ENCODE measurements at regions not wholly inside any gene's neighbourhood (a gene's known extent, or its start where the extent isn't known, plus 50 kb on each side); places are given as distances from the start of the nearest gene placed in this dataset.
"Not testable (repeated sequence)": the region's sequence is repeated elsewhere in the genome, so short reads cannot be mapped to it uniquely, and the experiment has no call there.

DNA sequence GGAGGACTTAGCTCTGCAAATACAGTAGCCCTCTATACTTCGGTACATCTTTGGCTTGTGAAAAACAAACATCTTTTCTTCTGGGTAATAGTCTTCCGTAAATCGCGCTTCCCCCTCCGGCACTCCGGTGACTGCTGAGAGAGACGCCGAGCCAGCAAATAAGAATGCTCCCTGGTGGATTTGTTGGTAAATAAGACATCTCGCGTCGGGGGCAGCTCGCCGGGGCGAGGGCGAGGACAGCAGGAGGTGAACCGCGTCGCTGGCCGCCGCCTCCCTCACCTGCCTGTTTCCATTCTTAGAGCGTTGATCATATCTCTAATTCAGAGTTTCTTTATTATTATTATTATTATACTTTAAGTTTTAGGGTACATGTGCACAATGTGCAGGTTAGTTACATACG is 117.6 kb downstream of the PMAIP1 start:
- no peak overlapping the region for H3K9ac ChIP-seq (ENCODE audit: low read length)
- no peaks in the 10 kb centered on the region for H3K36me3 ChIP-seq (ENCODE audit: control insufficient read depth, insufficient read depth, low read length)
- H3K4me2 ChIP-seq (ENCODE audit: low read length), result no peak overlapping the region
- no peak overlapping the region for H3K27ac ChIP-seq (ENCODE audit: low read depth, low read length)
- no peak overlapping the region for H2AK5ac ChIP-seq (ENCODE audit: low read length)
- H3K4ac ChIP-seq (ENCODE audit: low read depth, low read length), result no peak overlapping the region
- H3K79me2 ChIP-seq (ENCODE audit: control insufficient read depth, insufficient read depth, low read length), result no peaks in the 10 kb centered on the region
- H2BK15ac ChIP-seq (replicated peaks; ENCODE audit: low read depth), result no peak overlapping the region
- DNase-seq, result no peak
- no peaks in the 10 kb centered on the region for H3K27me3 ChIP-seq (ENCODE audit: insufficient read depth, low read length, poor library complexity)
- no peak overlapping the region for H3K4me3 ChIP-seq (ENCODE audit: low read length)
- WGBS (ENCODE audit: extremely low coverage, insufficient coverage, low lambda C conversion rate), result no CpG with 5 or more reads among the region's 22 CpGs
- H3K79me1 ChIP-seq (ENCODE audit: low read length), result no peaks in the 10 kb centered on the region
- H3K23ac ChIP-seq (ENCODE audit: low read length), result no peak overlapping the region
- no peaks in the 10 kb centered on the region for H3K4me1 ChIP-seq (ENCODE audit: control insufficient read depth, low read depth, low read length)
- no peak overlapping the region for H4K8ac ChIP-seq (ENCODE audit: low read depth, low read length)
- H2BK5ac ChIP-seq (ENCODE audit: low read length), result no peak overlapping the region
- H4K5ac ChIP-seq (ENCODE audit: low read length), result no peak overlapping the region
- H3K18ac ChIP-seq (ENCODE audit: low read length), result no peak overlapping the region
- no peak overlapping the region for H3K56ac ChIP-seq (ENCODE audit: low read length)
- H2BK120ac ChIP-seq (ENCODE audit: low read depth, low read length), result no peak overlapping the region

DNA sequence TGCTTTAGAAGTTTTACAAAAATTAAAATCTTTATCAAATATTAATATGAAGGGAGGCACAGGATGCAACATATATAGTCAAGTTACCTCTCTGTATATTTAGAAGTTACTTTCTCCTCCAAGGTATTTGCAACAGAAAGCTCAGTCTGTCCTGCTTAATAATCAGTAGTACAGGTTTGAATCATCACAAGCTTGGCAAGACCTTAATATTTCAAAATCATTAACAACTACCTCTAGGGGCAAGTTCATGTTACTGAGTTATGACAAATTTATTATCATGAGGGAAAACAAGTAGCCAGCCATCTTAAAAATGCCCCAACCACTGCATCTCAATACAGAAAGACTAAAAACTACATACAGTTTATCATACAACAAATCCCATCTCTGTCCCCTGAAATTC is 116.0 kb downstream of the PMAIP1 start:
- H3K23ac ChIP-seq (ENCODE audit: low read length); H3K27ac ChIP-seq (ENCODE audit: low read depth, low read length); H3K27me3 ChIP-seq (ENCODE audit: insufficient read depth, low read length, poor library complexity); H2BK5ac ChIP-seq (ENCODE audit: low read length); H3K79me1 ChIP-seq (ENCODE audit: low read length); H3K56ac ChIP-seq (ENCODE audit: low read length); H4K5ac ChIP-seq (ENCODE audit: low read length); H3K18ac ChIP-seq (ENCODE audit: low read length); H3K36me3 ChIP-seq (ENCODE audit: control insufficient read depth, insufficient read depth, low read length); H4K8ac ChIP-seq (ENCODE audit: low read depth, low read length); H3K9ac ChIP-seq (ENCODE audit: low read length); H2BK120ac ChIP-seq (ENCODE audit: low read depth, low read length); H3K4me1 ChIP-seq (ENCODE audit: control insufficient read depth, low read depth, low read length); H3K4me2 ChIP-seq (ENCODE audit: low read length); DNase-seq; H2AK5ac ChIP-seq (ENCODE audit: low read length); H3K4ac ChIP-seq (ENCODE audit: low read depth, low read length); H2BK15ac ChIP-seq (replicated peaks; ENCODE audit: low read depth); H3K79me2 ChIP-seq (ENCODE audit: control insufficient read depth, insufficient read depth, low read length); H3K4me3 ChIP-seq (ENCODE audit: low read length): not testable (repeated sequence)

DNA sequence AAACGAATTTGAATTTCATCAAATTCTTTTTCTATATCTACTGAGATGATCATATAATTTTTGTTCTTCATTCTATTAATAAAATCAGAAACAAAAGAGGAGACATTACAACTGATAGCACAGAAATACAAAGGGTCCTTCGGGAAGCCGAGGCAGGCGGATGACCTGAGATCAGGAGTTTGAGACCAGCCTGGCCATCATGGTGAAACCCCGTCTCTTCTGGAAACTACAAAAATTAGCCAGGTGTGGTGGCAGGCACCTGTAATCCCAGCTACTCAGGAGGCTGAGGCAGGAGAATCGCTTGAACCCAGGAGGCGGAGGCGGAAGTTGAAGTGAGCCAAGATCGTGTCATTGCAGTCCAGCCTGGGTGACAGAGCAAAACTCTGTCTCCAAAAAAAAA is 113.4 kb downstream of the PMAIP1 start:
- not testable (repeated sequence) for H2BK5ac ChIP-seq (ENCODE audit: low read length); H3K23ac ChIP-seq (ENCODE audit: low read length); H2AK5ac ChIP-seq (ENCODE audit: low read length); H3K79me2 ChIP-seq (ENCODE audit: control insufficient read depth, insufficient read depth, low read length); H3K56ac ChIP-seq (ENCODE audit: low read length); H3K18ac ChIP-seq (ENCODE audit: low read length); H2BK120ac ChIP-seq (ENCODE audit: low read depth, low read length); H2BK15ac ChIP-seq (replicated peaks; ENCODE audit: low read depth); H3K4me1 ChIP-seq (ENCODE audit: control insufficient read depth, low read depth, low read length); H3K27ac ChIP-seq (ENCODE audit: low read depth, low read length); H3K36me3 ChIP-seq (ENCODE audit: control insufficient read depth, insufficient read depth, low read length); DNase-seq; H3K27me3 ChIP-seq (ENCODE audit: insufficient read depth, low read length, poor library complexity); H3K4me3 ChIP-seq (ENCODE audit: low read length); H3K4me2 ChIP-seq (ENCODE audit: low read length); H3K79me1 ChIP-seq (ENCODE audit: low read length); H3K4ac ChIP-seq (ENCODE audit: low read depth, low read length); H4K5ac ChIP-seq (ENCODE audit: low read length); H4K8ac ChIP-seq (ENCODE audit: low read depth, low read length); H3K9ac ChIP-seq (ENCODE audit: low read length)
- no CpG with 5 or more reads among the region's 9 CpGs for WGBS (ENCODE audit: extremely low coverage, insufficient coverage, low lambda C conversion rate)

DNA sequence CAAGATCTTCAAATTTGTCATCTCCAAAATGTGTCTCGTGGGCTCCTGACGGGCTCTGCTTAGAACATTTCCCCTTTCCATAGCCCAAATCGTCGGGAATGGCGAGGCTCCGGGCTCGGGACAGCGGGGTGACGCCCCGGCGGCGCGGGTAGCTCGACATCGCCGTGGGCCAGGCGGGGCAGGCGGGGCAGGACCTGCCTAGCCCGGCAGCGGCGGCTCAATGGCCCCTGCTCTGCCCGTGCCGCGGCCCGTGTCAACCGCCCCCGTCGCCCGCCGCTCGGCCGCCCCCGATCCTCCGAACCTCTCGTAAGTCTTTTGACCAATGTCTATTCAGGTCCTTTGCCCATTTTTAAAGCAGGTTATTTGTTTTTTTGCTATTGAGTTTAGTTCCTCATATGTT is 111.2 kb downstream of the PMAIP1 start:
- H3K9ac ChIP-seq (ENCODE audit: low read length), result no peak overlapping the region
- no peak overlapping the region for H2BK120ac ChIP-seq (ENCODE audit: low read depth, low read length)
- H3K79me2 ChIP-seq (ENCODE audit: control insufficient read depth, insufficient read depth, low read length), result no peaks in the 10 kb centered on the region
- H3K4me1 ChIP-seq (ENCODE audit: control insufficient read depth, low read depth, low read length), result no peaks in the 10 kb centered on the region
- H3K4ac ChIP-seq (ENCODE audit: low read depth, low read length), result no peak overlapping the region
- H2BK5ac ChIP-seq (ENCODE audit: low read length), result no peak overlapping the region
- H3K4me2 ChIP-seq (ENCODE audit: low read length), result no peak overlapping the region
- WGBS (ENCODE audit: extremely low coverage, insufficient coverage, low lambda C conversion rate), result no CpG with 5 or more reads among the region's 35 CpGs
- H3K23ac ChIP-seq (ENCODE audit: low read length), result no peak overlapping the region
- H3K18ac ChIP-seq (ENCODE audit: low read length), result no peak overlapping the region
- no peak overlapping the region for H2BK15ac ChIP-seq (replicated peaks; ENCODE audit: low read depth)
- no peak overlapping the region for H3K4me3 ChIP-seq (ENCODE audit: low read length)
- no peak for DNase-seq
- H4K5ac ChIP-seq (ENCODE audit: low read length), result no peak overlapping the region
- H3K56ac ChIP-seq (ENCODE audit: low read length), result no peak overlapping the region
- no peaks in the 10 kb centered on the region for H3K27me3 ChIP-seq (ENCODE audit: insufficient read depth, low read length, poor library complexity)
- H3K36me3 ChIP-seq (ENCODE audit: control insufficient read depth, insufficient read depth, low read length), result no peaks in the 10 kb centered on the region
- no peaks in the 10 kb centered on the region for H3K79me1 ChIP-seq (ENCODE audit: low read length)
- no peak overlapping the region for H4K8ac ChIP-seq (ENCODE audit: low read depth, low read length)
- no peak overlapping the region for H2AK5ac ChIP-seq (ENCODE audit: low read length)
- H3K27ac ChIP-seq (ENCODE audit: low read depth, low read length), result no peak overlapping the region

DNA sequence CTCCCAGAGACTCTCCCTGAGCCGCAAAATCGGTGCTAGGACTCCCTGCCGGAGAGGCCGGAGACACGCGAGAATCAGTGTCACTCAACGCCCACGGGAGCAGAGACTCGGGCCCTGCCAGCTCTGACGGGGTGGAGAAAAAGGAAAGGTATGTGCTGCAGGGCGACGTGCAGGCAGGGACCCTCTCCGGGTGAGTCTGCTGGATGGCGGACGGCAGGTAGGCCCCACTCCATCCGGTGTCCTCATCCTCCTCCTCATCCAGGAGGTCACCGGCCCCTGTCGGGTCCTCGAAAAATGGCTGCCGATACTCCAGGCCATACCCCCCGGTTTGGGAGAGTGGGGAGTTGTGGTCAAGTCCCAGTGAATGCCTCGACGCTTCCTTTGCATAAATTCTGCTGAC is 110.7 kb downstream of the PMAIP1 start:
- no peaks in the 10 kb centered on the region for H3K4me1 ChIP-seq (ENCODE audit: control insufficient read depth, low read depth, low read length)
- H2AK5ac ChIP-seq (ENCODE audit: low read length), result no peak overlapping the region
- no peak overlapping the region for H3K23ac ChIP-seq (ENCODE audit: low read length)
- no peak overlapping the region for H3K9ac ChIP-seq (ENCODE audit: low read length)
- H3K18ac ChIP-seq (ENCODE audit: low read length), result no peak overlapping the region
- H3K56ac ChIP-seq (ENCODE audit: low read length), result no peak overlapping the region
- no peak overlapping the region for H4K5ac ChIP-seq (ENCODE audit: low read length)
- no peaks in the 10 kb centered on the region for H3K79me2 ChIP-seq (ENCODE audit: control insufficient read depth, insufficient read depth, low read length)
- H3K27me3 ChIP-seq (ENCODE audit: insufficient read depth, low read length, poor library complexity), result no peaks in the 10 kb centered on the region
- no peak overlapping the region for H3K27ac ChIP-seq (ENCODE audit: low read depth, low read length)
- no peak overlapping the region for H3K4me2 ChIP-seq (ENCODE audit: low read length)
- H3K36me3 ChIP-seq (ENCODE audit: control insufficient read depth, insufficient read depth, low read length), result no peaks in the 10 kb centered on the region
- DNase-seq, result no peak
- no peak overlapping the region for H2BK15ac ChIP-seq (replicated peaks; ENCODE audit: low read depth)
- H3K79me1 ChIP-seq (ENCODE audit: low read length), result no peaks in the 10 kb centered on the region
- no peak overlapping the region for H3K4ac ChIP-seq (ENCODE audit: low read depth, low read length)
- H4K8ac ChIP-seq (ENCODE audit: low read depth, low read length), result no peak overlapping the region
- WGBS (ENCODE audit: extremely low coverage, insufficient coverage, low lambda C conversion rate), result no CpG with 5 or more reads among the region's 23 CpGs
- H2BK5ac ChIP-seq (ENCODE audit: low read length), result no peak overlapping the region
- no peak overlapping the region for H3K4me3 ChIP-seq (ENCODE audit: low read length)
- H2BK120ac ChIP-seq (ENCODE audit: low read depth, low read length), result no peak overlapping the region

DNA sequence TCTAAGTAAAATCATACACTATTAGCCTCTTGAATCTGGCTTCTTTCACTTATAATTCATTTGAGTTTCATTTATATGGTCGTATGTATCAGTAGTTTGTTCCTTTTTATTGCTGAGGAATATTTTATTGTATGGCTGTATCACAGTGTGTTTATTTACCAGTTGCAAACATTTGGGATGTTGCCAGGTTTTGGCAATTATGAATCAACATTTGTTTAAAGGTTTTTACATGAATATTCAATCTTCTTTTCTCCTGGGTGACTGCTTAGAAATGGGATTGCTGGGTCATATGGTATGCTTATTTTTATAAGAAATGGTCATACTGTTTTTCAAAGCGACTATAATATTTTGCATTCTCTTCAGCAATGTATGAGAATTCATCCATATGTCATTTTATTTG is 107.9 kb downstream of the PMAIP1 start:
- Histone ChIP-seq H3K56ac (ENCODE audit: low read length) (no peak overlapping the region), H2AK5ac (ENCODE audit: low read length) (no peak overlapping the region), H4K8ac (ENCODE audit: low read depth, low read length) (no peak overlapping the region), H4K5ac (ENCODE audit: low read length) (no peak overlapping the region), H2BK5ac (ENCODE audit: low read length) (no peak overlapping the region), H3K23ac (ENCODE audit: low read length) (no peak overlapping the region), H2BK15ac (replicated peaks; ENCODE audit: low read depth) (no peak overlapping the region), H3K27ac (ENCODE audit: low read depth, low read length) (no peak overlapping the region), H3K18ac (ENCODE audit: low read length) (no peak overlapping the region), H3K36me3 (ENCODE audit: control insufficient read depth, insufficient read depth, low read length) (no peaks in the 10 kb centered on the region), H3K4ac (ENCODE audit: low read depth, low read length) (no peak overlapping the region), H3K79me1 (ENCODE audit: low read length) (no peaks in the 10 kb centered on the region), H3K4me3 (ENCODE audit: low read length) (no peak overlapping the region), H3K9ac (ENCODE audit: low read length) (no peak overlapping the region), H3K4me1 (ENCODE audit: control insufficient read depth, low read depth, low read length) (no peaks in the 10 kb centered on the region), H2BK120ac (ENCODE audit: low read depth, low read length) (no peak overlapping the region), H3K79me2 (ENCODE audit: control insufficient read depth, insufficient read depth, low read length) (no peaks in the 10 kb centered on the region), H3K4me2 (ENCODE audit: low read length) (no peak overlapping the region), H3K27me3 (ENCODE audit: insufficient read depth, low read length, poor library complexity) (no peaks in the 10 kb centered on the region)
- no CpG with 5 or more reads among the region's 2 CpGs for WGBS (ENCODE audit: extremely low coverage, insufficient coverage, low lambda C conversion rate)
- DNase-seq, result no peak
